Smooth muscle cell (in vitro differentiated cells): ENCODE measurements at regions not wholly inside any gene's neighbourhood (a gene's known extent, or its start where the extent isn't known, plus 50 kb on each side); places are given as distances from the start of the nearest gene placed in this dataset.

Experiments used
- DNase-seq: peaks from one replicate; lab custom pipeline; 2025; ENCODE audit not compliant: unreplicated experiment; lab: John Stamatoyannopoulos, UW
- H2AFZ ChIP-seq: fragments of 200-600 bp; sonication (generic); 2 replicates; pipeline ENCODE4 v1.6.0; 2016; ENCODE audit warnings: antibody characterized with exemption, low read depth, mild to moderate bottlenecking
- H3F3A ChIP-seq: fragments of 200-600 bp; sonication (generic); 2 replicates; pipeline ENCODE4 v1.6.0; 2017; ENCODE audit warnings: antibody characterized with exemption, low read depth
- H3K27ac ChIP-seq: fragments of 200-600 bp; sonication (generic); 2 replicates; pipeline ENCODE4 v1.5.1; 2016; ENCODE audit warnings: low read depth, mild to moderate bottlenecking
- H3K27me3 ChIP-seq: fragments of 200-600 bp; sonication (generic); 2 replicates; pipeline ENCODE4 v1.6.1; 2016; ENCODE audit warnings: low read depth, mild to moderate bottlenecking
- H3K36me3 ChIP-seq: fragments of 200-600 bp; sonication (generic); 2 replicates; pipeline ENCODE4 v1.5.1; 2016; ENCODE audit warnings: low read depth
- H3K4me1 ChIP-seq: fragments of 200-600 bp; sonication (generic); 2 replicates; pipeline ENCODE4 v1.5.1; 2016; ENCODE audit warnings: low read depth
- H3K4me2 ChIP-seq: fragments of 200-600 bp; sonication (generic); 2 replicates; pipeline ENCODE4 v1.6.0; 2016; ENCODE audit warnings: mild to moderate bottlenecking
- H3K4me3 ChIP-seq: fragments of 200-600 bp; sonication (generic); 2 replicates; pipeline ENCODE4 v1.5.1; 2016; ENCODE audit warnings: mild to moderate bottlenecking
- H3K79me2 ChIP-seq: fragments of 200-600 bp; sonication (generic); 2 replicates; pipeline ENCODE4 v1.6.0; 2016; ENCODE audit warnings: low read depth, mild to moderate bottlenecking
- H3K9ac ChIP-seq: fragments of 200-600 bp; sonication (generic); 2 replicates; pipeline ENCODE4 v1.6.0; 2016; ENCODE audit warnings: low read depth
- H3K9me3 ChIP-seq: fragments of 200-600 bp; sonication (generic); replicated peaks from 2 replicates; pipeline ENCODE4 v1.5.1; 2016; ENCODE audit warnings: low read depth
- H4K20me1 ChIP-seq: fragments of 200-600 bp; sonication (generic); 2 replicates; pipeline ENCODE4 v1.6.0; 2016; ENCODE audit warnings: low read depth
- CTCF ChIP-seq: fragments of 200-600 bp; sonication (generic); IDR thresholded peaks from 2 replicates; pipeline ENCODE4 v1.5.1; 2017; ENCODE audit warnings: borderline replicate concordance, mild to moderate bottlenecking, antibody characterized with exemption; ENCODE audit not compliant: insufficient read depth, poor library complexity, severe bottlenecking
- WGBS: methylation state at CpG from one replicate; pipeline ENCODE4 v1.1.7; 2016; ENCODE audit warnings: low lambda C conversion rate; 5-methylcytosine and 5-hydroxymethylcytosine counted together

GRCh38 chr21:34296878-34297277 lies 66.9 kb upstream of the KCNE2 start:
- Histone ChIP-seq H3F3A (no peaks in the 10 kb centered on the region), H3K27ac (no peak overlapping the region), H3K4me2 (no peak overlapping the region), H4K20me1 (no peaks in the 10 kb centered on the region), H2AFZ (no peak overlapping the region), H3K27me3 (no peaks in the 10 kb centered on the region), H3K36me3 (no peaks in the 10 kb centered on the region), H3K4me3 (no peak overlapping the region), H3K9ac (no peak overlapping the region), H3K9me3 (no peaks in the 10 kb centered on the region), H3K4me1 (no peaks in the 10 kb centered on the region), H3K79me2 (no peaks in the 10 kb centered on the region)
- DNase-seq, result no peak
- TF ChIP-seq CTCF, result no peak
- WGBS, result 86% methylated on average over 2 of the region's 2 CpGs

- DNase-seq, result no peak
- Histone ChIP-seq H3F3A (no peaks in the 10 kb centered on the region), H3K9me3 (no peaks in the 10 kb centered on the region), H3K36me3 (no peaks in the 10 kb centered on the region), H3K27ac (no peak overlapping the region), H3K27me3 (no peaks in the 10 kb centered on the region), H3K4me2 (no peak overlapping the region), H3K9ac (no peak overlapping the region), H3K79me2 (no peaks in the 10 kb centered on the region), H2AFZ (no peak overlapping the region), H4K20me1 (no peaks in the 10 kb centered on the region), H3K4me3 (no peak overlapping the region), H3K4me1 (no peaks in the 10 kb centered on the region)
- 93% methylated on average over 3 of the region's 3 CpGs for WGBS
- no peak for TF ChIP-seq CTCF
Measured at GRCh38 chr21:34298534-34299167, 65.2 kb upstream of the KCNE2 start.

GRCh38 chr21:34299168-34299539 lies 64.7 kb upstream of the KCNE2 start:
- Histone ChIP-seq H2AFZ (no peak overlapping the region), H3K4me3 (no peak overlapping the region), H3F3A (no peaks in the 10 kb centered on the region), H3K27ac (no peak overlapping the region), H3K36me3 (no peaks in the 10 kb centered on the region), H4K20me1 (no peaks in the 10 kb centered on the region), H3K9ac (no peak overlapping the region), H3K4me1 (no peaks in the 10 kb centered on the region), H3K27me3 (no peaks in the 10 kb centered on the region), H3K4me2 (no peak overlapping the region), H3K9me3 (no peaks in the 10 kb centered on the region), H3K79me2 (no peaks in the 10 kb centered on the region)
- WGBS, result 74% methylated on average over 2 of the region's 2 CpGs
- no peak for DNase-seq
- no peak for TF ChIP-seq CTCF

- H3K4me1 ChIP-seq, result peaks cover 7% of the 10 kb centered on the region
- H4K20me1 ChIP-seq, result no peaks in the 10 kb centered on the region
- no peaks in the 10 kb centered on the region for H3F3A ChIP-seq
- H3K27ac ChIP-seq, result no peak overlapping the region
- H3K4me2 ChIP-seq, result no peak overlapping the region
- H3K36me3 ChIP-seq, result no peaks in the 10 kb centered on the region
- no peak for DNase-seq
- no peak overlapping the region for H3K4me3 ChIP-seq
- H3K27me3 ChIP-seq, result no peaks in the 10 kb centered on the region
- no peak for TF ChIP-seq CTCF
- no peak overlapping the region for H2AFZ ChIP-seq
- no peak overlapping the region for H3K9ac ChIP-seq
- 89% methylated on average over 6 of the region's 6 CpGs for WGBS
- H3K79me2 ChIP-seq, result no peaks in the 10 kb centered on the region
- H3K9me3 ChIP-seq, result no peaks in the 10 kb centered on the region
Measured at GRCh38 chr21:34302521-34302920, 61.3 kb upstream of the KCNE2 start.
